ENCODE measurements at regions not wholly inside any gene's neighbourhood (a gene's known extent, or its start where the extent isn't known, plus 50 kb on each side); places are given as distances from the start of the nearest gene placed in this dataset.

DNA sequence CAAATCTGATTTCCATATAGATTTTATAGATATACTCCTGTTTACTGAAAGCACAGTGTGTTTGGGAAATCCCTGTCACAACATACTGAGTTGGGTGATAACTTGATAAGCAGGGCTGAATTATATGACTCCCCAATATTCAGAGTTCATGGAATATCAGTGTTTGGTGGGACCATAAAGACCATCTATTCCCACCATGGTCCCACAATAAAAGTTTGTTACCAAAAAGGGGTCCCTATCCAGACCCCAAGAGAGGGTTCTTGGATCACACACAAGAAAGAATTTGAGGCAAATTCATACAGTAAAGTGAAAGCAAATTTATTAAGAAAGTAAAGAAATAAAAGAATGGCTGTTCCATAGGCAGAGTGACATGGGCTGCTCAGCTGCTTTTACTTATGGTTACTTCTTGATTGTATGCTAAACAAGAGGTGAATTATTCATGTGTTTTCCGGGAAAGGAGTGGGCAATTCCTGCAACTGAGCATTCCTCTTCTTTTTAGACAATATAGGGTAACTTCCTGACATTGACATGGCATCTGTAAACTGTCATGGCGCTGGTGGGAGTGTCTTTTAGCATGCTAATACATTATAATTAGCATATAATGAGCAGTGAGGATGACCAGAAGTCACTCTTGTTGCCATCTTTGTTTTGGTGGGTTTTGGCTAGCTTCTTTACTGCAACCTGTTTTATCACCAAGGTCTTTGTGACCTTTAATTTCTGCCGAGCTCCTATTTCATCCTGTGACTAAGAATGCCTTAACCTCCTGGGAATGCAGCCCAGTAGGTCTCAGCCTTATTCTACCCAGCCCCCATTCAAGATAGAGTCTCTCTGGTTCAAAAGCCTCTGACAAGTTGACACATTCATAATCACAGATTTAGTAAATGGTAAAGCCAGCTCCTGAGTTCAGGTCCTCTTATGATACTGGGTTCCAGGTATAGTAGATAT is 240.6 kb upstream of the PDGFD start:
- no peak for DNase-seq

GRCh38 chr11:104402812-104403521 is 239.0 kb upstream of the PDGFD start:
- no peak for DNase-seq

DNA sequence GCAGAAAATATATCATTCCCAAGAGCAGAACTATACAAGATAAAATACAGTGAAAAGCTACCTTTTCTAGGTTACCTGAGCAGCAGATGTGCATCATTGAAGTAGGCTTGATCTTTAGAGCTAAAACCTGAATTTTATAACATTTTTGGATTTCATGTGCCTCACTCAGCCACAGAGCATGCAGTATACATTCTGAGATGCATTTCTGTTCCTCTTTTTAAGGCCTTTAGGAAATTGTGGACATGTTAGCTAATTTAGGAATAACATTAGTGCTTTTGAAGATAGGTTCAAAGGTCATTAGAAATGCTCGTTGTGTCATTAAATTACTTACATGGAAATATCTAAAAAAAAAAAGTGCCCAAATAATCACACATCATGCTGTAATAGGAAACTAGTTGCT is 230.6 kb upstream of the PDGFD start:
- DNase-seq: no peak

GRCh38 chr11:104390651-104391050 is 226.7 kb upstream of the PDGFD start:
- DNase-seq: no peak

DNA sequence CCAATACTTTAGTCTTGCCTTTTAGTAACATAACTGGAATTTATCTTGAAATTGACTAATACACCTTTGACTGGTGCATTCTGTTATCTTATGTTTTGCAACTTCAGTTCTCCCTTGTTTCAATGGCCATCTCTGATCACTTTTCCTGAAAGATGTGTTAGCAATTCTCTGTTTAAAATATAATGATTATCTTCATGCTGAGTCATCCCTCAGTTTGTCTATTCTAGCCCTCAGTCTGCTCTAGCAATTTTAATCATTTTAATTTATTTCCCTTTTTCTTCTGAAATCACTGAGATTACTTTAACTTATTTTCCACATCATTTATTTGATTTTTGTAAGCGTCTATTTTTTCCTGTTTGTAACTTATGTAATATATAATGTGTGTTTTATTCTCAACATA is 221.9 kb upstream of the PDGFD start:
- no peak for DNase-seq

- no peak for DNase-seq
These were observed 216.4 kb upstream of the PDGFD start for GRCh38 chr11:104380358-104380757.

DNA sequence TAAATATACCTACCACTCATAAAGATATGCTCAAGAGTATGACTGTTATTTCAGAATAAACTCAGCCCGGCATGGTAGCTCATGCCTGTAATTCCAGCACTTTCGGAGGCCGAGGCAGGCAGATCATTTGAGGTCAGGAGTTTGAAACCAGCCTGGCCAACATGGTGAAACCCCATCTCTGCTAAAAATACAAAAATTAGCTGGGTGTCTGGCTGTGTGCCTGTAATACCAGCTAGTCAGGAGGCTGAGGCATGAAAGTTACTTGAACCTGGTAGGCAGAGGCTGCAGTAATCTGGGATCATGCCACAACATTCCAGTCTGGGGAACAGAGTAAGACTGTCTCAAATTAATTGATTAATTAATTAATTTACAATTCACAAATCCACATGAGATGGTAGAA is 208.2 kb upstream of the PDGFD start:
- no peak for DNase-seq

DNA sequence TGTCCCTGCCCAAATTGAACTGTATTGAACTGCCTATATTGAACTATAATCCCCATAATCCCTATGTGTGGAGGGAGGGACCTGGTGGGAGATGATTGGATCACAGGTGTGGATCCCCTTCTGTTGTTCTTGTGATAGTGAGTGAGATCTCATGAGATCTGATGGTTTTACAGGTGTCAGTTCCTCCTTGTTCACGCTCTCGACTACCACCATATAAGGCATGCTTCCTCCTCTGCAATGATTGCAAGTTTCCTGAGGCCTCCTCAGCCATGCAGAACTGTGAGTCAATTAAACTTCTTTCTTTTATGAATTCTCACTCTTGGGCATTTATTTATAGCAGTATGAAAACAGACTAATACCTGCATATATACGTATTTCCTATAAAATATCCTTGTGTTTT is 206.5 kb upstream of the PDGFD start:
- DNase-seq: no peak

- DNase-seq: no peak
These were observed 205.8 kb upstream of the PDGFD start for GRCh38 chr11:104369761-104370160.

GRCh38 chr11:104366321-104366734 is 202.4 kb upstream of the PDGFD start:
- no peak for DNase-seq

GRCh38 chr11:104365676-104366075 is 201.7 kb upstream of the PDGFD start:
- DNase-seq: no peak

DNA sequence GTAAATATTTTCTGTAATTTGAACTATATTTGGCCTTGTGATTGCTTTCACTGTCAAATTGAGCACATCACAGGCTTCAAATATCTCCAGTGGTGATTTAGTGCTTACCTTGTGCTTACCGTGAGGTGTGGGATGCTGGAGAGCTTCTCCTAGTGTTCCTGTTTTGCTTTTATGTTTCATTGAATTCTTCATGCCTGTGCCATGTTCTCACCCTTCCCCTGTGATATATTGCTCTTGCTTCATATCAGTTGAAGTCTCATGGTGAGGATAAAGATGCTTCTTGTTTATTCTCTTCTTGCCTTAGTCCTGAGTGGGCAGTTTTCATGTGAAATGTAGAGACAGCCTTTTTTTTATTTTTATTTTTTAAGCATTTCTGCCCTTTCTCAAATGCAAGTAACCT is 198.0 kb upstream of the PDGFD start:
- DNase-seq: no peak

- DNase-seq: no peak
These were observed 188.1 kb upstream of the PDGFD start for GRCh38 chr11:104352036-104352435.

DNA sequence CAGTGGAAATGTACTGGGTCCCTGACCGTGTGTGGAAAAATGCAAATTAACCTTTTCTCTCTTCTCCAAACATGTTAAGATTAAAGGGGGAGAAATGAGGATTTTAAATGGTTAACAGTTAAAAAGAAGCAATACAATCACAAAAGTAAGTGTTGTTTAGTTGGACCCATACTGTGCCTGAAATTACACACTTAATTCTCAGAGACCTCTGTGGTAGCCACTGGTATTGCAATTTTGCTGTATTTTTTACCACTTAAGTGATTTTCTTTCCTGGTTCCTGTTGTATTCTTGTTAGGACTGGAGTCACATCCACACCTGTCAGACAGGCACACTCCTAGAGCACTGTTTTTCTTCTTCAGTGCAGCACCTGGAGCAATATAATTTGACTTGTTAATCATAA is 179.6 kb upstream of the PDGFD start:
- DNase-seq: no peak

GRCh38 chr11:104340590-104340989 is 176.6 kb upstream of the PDGFD start:
- DNase-seq: no peak

DNA sequence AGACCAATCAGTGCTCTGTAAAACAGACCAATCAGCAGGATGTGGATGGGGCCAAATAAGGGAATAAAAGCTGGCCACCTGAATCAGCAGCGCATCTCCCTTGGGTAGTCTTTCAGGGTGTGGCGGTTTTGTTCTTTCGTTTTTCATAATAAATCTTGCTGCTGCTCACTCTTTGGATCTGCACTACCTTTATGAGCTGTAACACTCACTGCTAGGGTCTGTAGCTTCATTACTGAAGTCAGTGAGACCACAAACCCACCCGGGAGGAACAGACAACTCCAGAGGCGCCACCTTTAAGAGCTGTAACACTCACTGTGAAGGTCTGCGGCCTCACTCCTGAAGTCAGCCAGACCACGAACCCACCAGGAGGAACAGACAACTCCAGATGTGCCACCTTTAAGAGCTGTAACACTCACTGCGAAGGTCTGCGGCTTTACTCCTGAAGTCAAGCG is 175.5 kb upstream of the PDGFD start:
- DNase-seq: no peak

DNA sequence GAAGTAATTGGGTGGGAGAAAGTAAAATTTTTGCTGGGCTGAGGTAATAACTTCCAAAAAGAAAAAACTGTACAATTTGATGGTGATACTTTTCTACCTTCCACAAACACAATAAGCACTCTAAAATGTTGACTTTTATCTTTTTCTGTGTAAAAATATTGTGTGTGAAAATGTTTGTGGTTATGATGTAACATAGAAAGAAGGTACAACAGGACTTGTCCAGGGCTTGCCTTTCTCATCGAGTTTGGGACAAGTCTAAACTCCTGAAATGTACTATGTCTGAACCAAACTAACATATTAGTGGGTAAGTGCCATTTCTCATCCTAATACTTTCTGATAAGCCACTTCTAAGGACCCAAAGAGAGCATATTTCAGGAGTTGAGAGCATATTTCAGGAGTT is 174.2 kb upstream of the PDGFD start:
- no peak for DNase-seq

DNA sequence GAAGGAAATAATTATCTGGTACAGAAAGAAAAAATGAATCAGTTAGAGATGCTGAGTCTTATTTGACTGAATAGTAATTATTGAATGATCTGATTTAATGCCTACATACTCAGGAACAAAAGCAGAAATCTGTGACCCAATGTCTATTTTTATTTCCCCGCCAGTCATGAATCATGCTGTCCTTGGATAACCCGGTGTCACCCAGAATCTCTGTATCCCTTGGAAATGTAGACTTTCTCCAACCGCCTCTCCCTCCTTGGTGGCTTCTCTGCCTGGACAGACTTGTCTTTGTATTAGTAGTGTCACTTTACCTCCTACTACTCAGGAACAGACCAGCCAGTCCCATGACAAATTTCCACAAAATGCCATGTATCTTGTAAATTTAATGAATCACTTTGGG is 173.3 kb upstream of the PDGFD start:
- no peak for DNase-seq

DNA sequence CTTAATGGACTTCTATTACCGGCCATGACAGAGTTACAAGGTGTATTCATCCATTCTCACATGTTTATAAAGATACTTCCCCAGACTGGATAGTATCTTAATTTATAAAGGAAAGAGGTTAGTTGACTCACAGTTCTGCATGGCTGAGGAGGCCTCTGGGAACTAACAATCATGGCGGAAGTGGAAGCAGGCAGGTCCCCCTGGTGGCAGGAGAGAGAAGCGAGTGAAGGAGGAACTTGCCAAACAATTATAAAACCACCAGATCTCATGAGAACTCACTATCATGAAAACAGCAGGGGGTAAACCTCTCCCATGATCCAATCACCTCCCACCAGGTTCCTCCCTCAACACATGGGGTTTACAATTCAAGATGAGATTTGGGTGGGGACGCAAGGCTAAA is 170.0 kb upstream of the PDGFD start:
- no peak for DNase-seq

DNA sequence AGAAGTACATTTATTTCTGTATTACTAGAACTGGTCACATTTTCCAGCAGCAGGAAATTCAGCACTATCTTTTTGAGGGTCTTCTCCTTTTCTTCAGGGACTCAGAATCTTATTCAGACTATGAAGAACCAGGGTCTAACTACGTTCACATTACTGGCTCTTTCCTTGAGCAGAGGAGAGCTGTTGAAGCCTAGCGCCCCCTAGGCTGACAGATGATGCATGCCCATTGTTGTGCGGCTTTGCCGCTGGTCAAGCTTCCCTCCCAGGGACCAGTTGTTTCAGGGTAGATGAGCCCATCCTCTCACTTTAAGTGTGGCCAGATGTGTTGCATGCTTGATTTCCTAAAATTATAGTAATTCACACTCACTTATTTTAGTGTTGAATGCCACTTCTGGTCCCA is 168.2 kb upstream of the PDGFD start:
- no peak for DNase-seq

DNA sequence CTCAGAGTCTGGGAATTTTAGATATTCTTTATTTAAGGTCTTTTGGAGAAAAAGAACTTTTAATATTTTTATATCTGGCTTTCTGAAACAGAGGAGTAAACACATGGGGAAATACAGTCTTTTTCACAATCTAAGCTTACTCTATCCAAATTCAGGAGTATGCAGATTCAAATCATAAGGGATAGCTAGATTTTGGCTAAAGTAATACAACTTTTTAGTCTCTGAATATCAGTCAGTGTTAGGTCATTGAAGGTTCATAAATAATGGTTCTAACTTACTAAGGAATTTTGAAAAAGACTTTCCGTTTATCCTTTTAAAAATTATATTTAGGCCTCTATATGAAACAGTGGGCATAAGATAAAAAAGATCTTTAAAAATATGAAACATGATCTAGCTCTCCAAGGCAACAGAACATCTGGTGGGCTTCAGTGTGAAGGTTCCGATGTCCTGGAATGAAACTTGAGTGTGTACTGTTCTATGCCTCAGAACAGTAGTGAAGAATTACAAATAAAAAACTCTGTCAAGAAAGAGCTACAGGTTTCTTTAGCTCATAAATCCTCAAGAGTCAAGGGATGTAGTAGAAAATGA is 165.2 kb upstream of the PDGFD start:
- no peak for DNase-seq

DNA sequence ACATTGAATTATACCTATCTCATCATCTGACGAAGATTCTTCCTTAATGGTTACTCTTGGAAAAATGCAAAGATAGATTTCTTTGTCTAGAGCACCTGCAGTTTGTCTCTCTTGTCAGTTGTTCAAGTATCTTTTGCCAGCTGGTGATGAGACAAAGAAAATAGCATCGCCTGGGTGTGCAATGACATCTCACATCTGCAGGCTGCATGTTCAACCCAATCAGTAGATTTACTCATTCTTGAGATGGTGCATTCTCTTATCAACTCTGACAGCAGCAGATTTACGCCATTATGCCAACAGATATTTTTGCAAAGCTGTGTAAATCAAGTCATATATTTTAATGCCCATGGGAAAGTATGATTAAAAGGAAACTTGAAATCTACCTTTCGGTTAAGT is 164.6 kb upstream of the PDGFD start:
- DNase-seq: no peak

- DNase-seq: no peak
These were observed 164.0 kb upstream of the PDGFD start for GRCh38 chr11:104327861-104328511.
